ENCODE measurements at regions not wholly inside any gene's neighbourhood (a gene's known extent, or its start where the extent isn't known, plus 50 kb on each side); places are given as distances from the start of the nearest gene placed in this dataset.

DNA sequence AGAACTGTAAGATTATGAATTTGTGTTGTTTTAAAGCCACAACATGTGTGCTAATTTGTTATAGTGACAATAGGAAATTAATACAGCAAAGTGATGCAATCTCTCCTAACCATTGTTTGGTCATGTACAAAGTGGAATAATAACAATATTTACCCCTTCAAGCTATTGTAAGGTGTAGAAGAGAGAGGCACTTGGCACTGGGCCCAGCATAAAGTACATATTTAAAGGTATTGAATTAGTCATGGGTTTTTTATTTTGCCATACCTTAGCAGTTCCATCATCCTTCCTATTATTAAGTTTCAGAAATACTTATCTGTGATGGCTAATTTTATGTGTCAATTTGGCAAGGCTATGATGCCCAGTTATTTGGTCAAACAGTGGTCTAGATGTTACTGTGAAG lies 322.4 kb upstream of the TSHZ2 start:
- Histone ChIP-seq H3K4me2 (ENCODE audit: low read depth, low read length) (no peak overlapping the region), H3K9me2 (replicated peaks; ENCODE audit: insufficient read depth, low read length) (no peaks in the 10 kb centered on the region), H3K27me3 (replicated peaks; ENCODE audit: insufficient read depth, low read length) (no peaks in the 10 kb centered on the region), H3K27ac (ENCODE audit: low read length) (no peak overlapping the region), H4K20me1 (ENCODE audit: insufficient read depth, low read length) (no peaks in the 10 kb centered on the region), H3F3A (ENCODE audit: insufficient read depth, low read length) (no peaks in the 10 kb centered on the region), H3K79me2 (ENCODE audit: low read length) (no peaks in the 10 kb centered on the region), H3K9ac (ENCODE audit: low read length) (no peak overlapping the region), H3K4me3 (ENCODE audit: low read length) (no peak overlapping the region), H3K36me3 (replicated peaks; ENCODE audit: insufficient read depth, low read length) (no peaks in the 10 kb centered on the region), H3K9me3 (replicated peaks; ENCODE audit: insufficient read depth, low read length) (no peaks in the 10 kb centered on the region), H3K4me1 (ENCODE audit: low read length) (no peaks in the 10 kb centered on the region), H2AFZ (ENCODE audit: low read length) (no peak overlapping the region)
- DNase-seq = no peak
- TF ChIP-seq, protein P1, sequence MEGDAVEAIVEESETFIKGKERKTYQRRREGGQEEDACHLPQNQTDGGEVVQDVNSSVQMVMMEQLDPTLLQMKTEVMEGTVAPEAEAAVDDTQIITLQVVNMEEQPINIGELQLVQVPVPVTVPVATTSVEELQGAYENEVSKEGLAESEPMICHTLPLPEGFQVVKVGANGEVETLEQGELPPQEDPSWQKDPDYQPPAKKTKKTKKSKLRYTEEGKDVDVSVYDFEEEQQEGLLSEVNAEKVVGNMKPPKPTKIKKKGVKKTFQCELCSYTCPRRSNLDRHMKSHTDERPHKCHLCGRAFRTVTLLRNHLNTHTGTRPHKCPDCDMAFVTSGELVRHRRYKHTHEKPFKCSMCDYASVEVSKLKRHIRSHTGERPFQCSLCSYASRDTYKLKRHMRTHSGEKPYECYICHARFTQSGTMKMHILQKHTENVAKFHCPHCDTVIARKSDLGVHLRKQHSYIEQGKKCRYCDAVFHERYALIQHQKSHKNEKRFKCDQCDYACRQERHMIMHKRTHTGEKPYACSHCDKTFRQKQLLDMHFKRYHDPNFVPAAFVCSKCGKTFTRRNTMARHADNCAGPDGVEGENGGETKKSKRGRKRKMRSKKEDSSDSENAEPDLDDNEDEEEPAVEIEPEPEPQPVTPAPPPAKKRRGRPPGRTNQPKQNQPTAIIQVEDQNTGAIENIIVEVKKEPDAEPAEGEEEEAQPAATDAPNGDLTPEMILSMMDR (IDR thresholded peaks at IDR 0.05; ENCODE audit: low read length) = no peak
- no peak for TF ChIP-seq EZH2phosphoT487 (IDR thresholded peaks at IDR 0.05; ENCODE audit: low read length)
- TF ChIP-seq EZH2 (optimal IDR thresholded peaks at IDR 0.05; ENCODE audit: low read depth, low read length) = no peak

DNA sequence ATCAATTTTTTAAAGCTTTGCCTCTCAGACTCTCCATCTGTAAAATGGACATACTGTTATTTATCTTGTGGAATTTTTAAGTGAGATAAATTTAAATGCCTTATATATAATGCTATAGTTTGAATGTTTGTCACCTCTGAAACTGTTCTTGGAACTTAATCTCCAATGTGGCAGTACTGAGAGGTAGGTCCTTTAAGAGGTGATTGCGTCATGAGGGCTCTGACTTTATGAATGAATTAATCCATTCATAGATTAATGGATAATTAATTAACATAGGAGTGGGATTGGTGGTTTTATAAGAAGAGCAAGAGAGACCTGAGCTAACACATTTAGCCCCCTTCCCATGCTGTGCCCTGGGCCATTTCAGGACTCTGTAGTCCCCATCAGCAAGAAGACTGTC lies 326.3 kb upstream of the TSHZ2 start:
- Histone ChIP-seq H3F3A (ENCODE audit: insufficient read depth, low read length) (no peaks in the 10 kb centered on the region), H3K9me3 (replicated peaks; ENCODE audit: insufficient read depth, low read length) (no peaks in the 10 kb centered on the region), H3K9ac (ENCODE audit: low read length) (no peak overlapping the region), H3K27me3 (replicated peaks; ENCODE audit: insufficient read depth, low read length) (no peaks in the 10 kb centered on the region), H2AFZ (ENCODE audit: low read length) (no peak overlapping the region), H3K27ac (ENCODE audit: low read length) (no peak overlapping the region), H3K36me3 (replicated peaks; ENCODE audit: insufficient read depth, low read length) (no peaks in the 10 kb centered on the region), H3K4me1 (ENCODE audit: low read length) (no peaks in the 10 kb centered on the region), H4K20me1 (ENCODE audit: insufficient read depth, low read length) (no peaks in the 10 kb centered on the region), H3K9me2 (replicated peaks; ENCODE audit: insufficient read depth, low read length) (no peaks in the 10 kb centered on the region), H3K79me2 (ENCODE audit: low read length) (no peaks in the 10 kb centered on the region), H3K4me3 (ENCODE audit: low read length) (no peak overlapping the region), H3K4me2 (ENCODE audit: low read depth, low read length) (no peak overlapping the region)
- DNase-seq = no peak
- TF ChIP-seq EZH2phosphoT487 (IDR thresholded peaks at IDR 0.05; ENCODE audit: low read length) (no peak), EZH2 (optimal IDR thresholded peaks at IDR 0.05; ENCODE audit: low read depth, low read length) (no peak)
- TF ChIP-seq, protein P1 (IDR thresholded peaks at IDR 0.05; ENCODE audit: low read length) = no peak

- H3K9me2 ChIP-seq (replicated peaks; ENCODE audit: insufficient read depth, low read length) = no peaks in the 10 kb centered on the region
- H3K27ac ChIP-seq (ENCODE audit: low read length) = no peak overlapping the region
- no peak overlapping the region for H3K9ac ChIP-seq (ENCODE audit: low read length)
- no peaks in the 10 kb centered on the region for H3K79me2 ChIP-seq (ENCODE audit: low read length)
- no peaks in the 10 kb centered on the region for H3K4me1 ChIP-seq (ENCODE audit: low read length)
- no peak overlapping the region for H3K4me3 ChIP-seq (ENCODE audit: low read length)
- TF ChIP-seq, protein P1 (IDR thresholded peaks at IDR 0.05; ENCODE audit: low read length) = no peak
- TF ChIP-seq EZH2 (optimal IDR thresholded peaks at IDR 0.05; ENCODE audit: low read depth, low read length) = no peak
- no peak for TF ChIP-seq EZH2phosphoT487 (IDR thresholded peaks at IDR 0.05; ENCODE audit: low read length)
- no peaks in the 10 kb centered on the region for H3K36me3 ChIP-seq (replicated peaks; ENCODE audit: insufficient read depth, low read length)
- H3K9me3 ChIP-seq (replicated peaks; ENCODE audit: insufficient read depth, low read length) = no peaks in the 10 kb centered on the region
- no peak for DNase-seq
- no peaks in the 10 kb centered on the region for H3K27me3 ChIP-seq (replicated peaks; ENCODE audit: insufficient read depth, low read length)
- no peak overlapping the region for H2AFZ ChIP-seq (ENCODE audit: low read length)
- H4K20me1 ChIP-seq (ENCODE audit: insufficient read depth, low read length) = no peaks in the 10 kb centered on the region
- no peaks in the 10 kb centered on the region for H3F3A ChIP-seq (ENCODE audit: insufficient read depth, low read length)
- H3K4me2 ChIP-seq (ENCODE audit: low read depth, low read length) = no peak overlapping the region
Observed at GRCh38 chr20:52643034-52643433, 329.1 kb upstream of the TSHZ2 start.

All from MM.1S (cell line).